Pancreas (tissue), 10 donors: ENCODE measurements at regions not wholly inside any gene's neighbourhood (a gene's known extent, or its start where the extent isn't known, plus 50 kb on each side); places are given as distances from the start of the nearest gene placed in this dataset.
"Not testable (repeated sequence)": the region's sequence is repeated elsewhere in the genome, so short reads cannot be mapped to it uniquely, and the experiment has no call there.

Experiments
- ATAC-seq, 4 donors: fragments of 200-7000 bp; cut with Tn5 transposase; one replicate each; pipeline versions ENCODE4 v1.8.0 to v1.9.1; 2020; ENCODE audit warnings: mild to moderate bottlenecking in 4 of 4, moderate library complexity in 4 of 4
- DNase-seq, 6 donors: peaks; one replicate each; pipeline ENCODE4 v3.0.0-alpha.2; 2020
- FAIRE-seq: peaks from 2 replicates; lab custom pipeline; 2012; peaks lifted over from hg19 to GRCh38; lab: Jason Lieb, UNC
- H3K27ac ChIP-seq, 4 donors: fragments of 200-600 bp; sonication (generic); 1 replicate in 3 of 4; 2 replicates in 1 of 4; pipeline versions ENCODE4 v1.5.0 to v1.8.0; 2020
- H3K27me3 ChIP-seq, 4 donors: fragments of 200-600 bp; one replicate each; pipeline ENCODE4 v1.8.0; 2021
- H3K36me3 ChIP-seq, 3 donors: fragments of 200-600 bp; sonication (generic) in 1 of 3; one replicate each; pipeline versions ENCODE4 v1.5.0 to v1.8.0; 2020 to 2021
- H3K4me1 ChIP-seq, 3 donors: fragments of 200-600 bp; one replicate each; pipeline ENCODE4 v1.8.0; 2021
- H3K4me3 ChIP-seq, 4 donors: fragments of 200-600 bp; sonication (generic) in 2 of 4; one replicate each; pipeline versions ENCODE4 v1.5.0 to v1.8.0; 2020 to 2021
- H3K9me3 ChIP-seq, 4 donors: fragments of 200-600 bp; one replicate each; pipeline ENCODE4 v1.8.0; 2021
- CTCF ChIP-seq, 4 donors: fragments of 200-600 bp; sonication (generic) in 3 of 4; IDR thresholded peaks; one replicate each; pipeline versions ENCODE4 v1.5.0 to v1.8.0; 2021; ENCODE audit warnings: antibody characterized with exemption in 4 of 4
- WGBS, 2 donors: extraction: QIAGEN DNeasy Blood & Tissue Kit; methylation state at CpG; one replicate each; pipeline ENCODE4 v1.1.7; 2013; 5-methylcytosine and 5-hydroxymethylcytosine counted together
- intact Hi-C, 3 donors: fragments of 100-400 bp; cut with DNase I; formaldehyde crosslinking; loops; one replicate each; pipeline versions ENCODE4 v1.11.1 to v1.14.2; 2022
- donor health status: healthy with polysubstance abuse.
- donor health status: DM: no; HTN: no; CAD: no; lungs with moderate emphysema.
- donor health status: DM: no; HTN: no; CAD: no.
- donor health status: control.
- donor health status: control.
- donor health status: Bipolar disorder and iron deficiency.
- donor health status: DM: yes; HTN: yes; CAD: no.
- donor health status: DM: no; HTN: no; CAD: no.
- donor health status: DM: no; HTN: no; CAD: no.
- donor health status: DM: yes; HTN: yes; CAD: no.

- intact Hi-C loops, H3K4me3 ChIP-seq, H3K9me3 ChIP-seq, H3K27me3 ChIP-seq, H3K4me1 ChIP-seq, DNase-seq, ATAC-seq, H3K36me3 ChIP-seq, FAIRE-seq, H3K27ac ChIP-seq: not testable (repeated sequence)
- 77 to 79% methylated on average over 6 of the region's 6 CpGs for WGBS, 2 donors
Measured at GRCh38 chr4:4084171-4084570, 142.6 kb downstream of the OTOP1 start.

GRCh38 chr4:4089716-4090419 lies 136.9 kb downstream of the OTOP1 start:
- FAIRE-seq, H3K27me3 ChIP-seq, H3K9me3 ChIP-seq, DNase-seq, H3K4me1 ChIP-seq, intact Hi-C loops, ATAC-seq, H3K4me3 ChIP-seq, H3K36me3 ChIP-seq, H3K27ac ChIP-seq: not testable (repeated sequence)
- WGBS, 2 donors: 35 to 46% methylated on average over 7 of the region's 7 CpGs

- FAIRE-seq, ATAC-seq, H3K27me3 ChIP-seq, H3K27ac ChIP-seq, DNase-seq, H3K4me1 ChIP-seq, H3K4me3 ChIP-seq, H3K36me3 ChIP-seq, H3K9me3 ChIP-seq, intact Hi-C loops: not testable (repeated sequence)
- 42 to 47% methylated on average over 4 of the region's 4 CpGs for WGBS, 2 donors
Measured at GRCh38 chr4:4090720-4091119, 136.0 kb downstream of the OTOP1 start.

GRCh38 chr4:4092159-4092558 lies 134.6 kb downstream of the OTOP1 start:
- DNase-seq, H3K36me3 ChIP-seq, H3K4me1 ChIP-seq, H3K27ac ChIP-seq, ATAC-seq, H3K9me3 ChIP-seq, H3K4me3 ChIP-seq, intact Hi-C loops, H3K27me3 ChIP-seq, FAIRE-seq: not testable (repeated sequence)
- 48 to 56% methylated on average over 4 of the region's 4 CpGs for WGBS, 2 donors

GRCh38 chr4:4099610-4100009 lies 127.1 kb downstream of the OTOP1 start:
- DNase-seq, H3K36me3 ChIP-seq, H3K9me3 ChIP-seq, ATAC-seq, H3K27me3 ChIP-seq, FAIRE-seq, intact Hi-C loops, H3K4me3 ChIP-seq, H3K27ac ChIP-seq, H3K4me1 ChIP-seq: not testable (repeated sequence)
- WGBS, 2 donors: 66 to 78% methylated on average over 3 of the region's 4 CpGs

GRCh38 chr4:4106923-4107322 lies 119.8 kb downstream of the OTOP1 start:
- peak in 4 of 6 donors; percentile 5 to 64 (median 18) for DNase-seq
- H3K27me3 ChIP-seq, intact Hi-C loops, H3K9me3 ChIP-seq, H3K36me3 ChIP-seq, FAIRE-seq, H3K27ac ChIP-seq, H3K4me1 ChIP-seq: not testable (repeated sequence)
- peak overlapping the region; percentile 12 to 50 (median 30) for H3K4me3 ChIP-seq
- peak in 3 of 4 donors; percentile 24 to 43 (median 34) for ATAC-seq
- 0 to 1% methylated on average over 21 to 36 of the region's 36 CpGs for WGBS, 2 donors

- intact Hi-C loops: not testable (repeated sequence)
Measured at GRCh38 chr4:4107411-4108107, 119.2 kb downstream of the OTOP1 start.

GRCh38 chr4:4115381-4115780 lies 111.3 kb downstream of the OTOP1 start:
- H3K9me3 ChIP-seq, H3K4me1 ChIP-seq, H3K27me3 ChIP-seq, H3K27ac ChIP-seq, ATAC-seq, H3K4me3 ChIP-seq, DNase-seq, intact Hi-C loops, FAIRE-seq, H3K36me3 ChIP-seq: not testable (repeated sequence)
- WGBS, 2 donors: 69 to 76% methylated on average over 13 of the region's 13 CpGs

More at GRCh38 chr4:4107411-4108107, 119.2 kb downstream of the OTOP1 start:
- not testable (repeated sequence) for H3K36me3 ChIP-seq, FAIRE-seq, H3K27me3 ChIP-seq, H3K4me1 ChIP-seq, H3K9me3 ChIP-seq, H3K27ac ChIP-seq
- ATAC-seq (peak; percentile 60 to 97 (median 84)), DNase-seq (peak; percentile 20 to 97 (median 80))
- peak; percentile 45 to 85 (median 68) for TF ChIP-seq CTCF (IDR thresholded peaks at IDR 0.05)
- WGBS, 2 donors: 6 to 11% methylated on average over 34 to 52 of the region's 52 CpGs
- H3K4me3 ChIP-seq: peak overlapping the region; percentile 12 to 50 (median 30)

GRCh38 chr4:4116901-4117300 lies 109.8 kb downstream of the OTOP1 start:
- H3K9me3 ChIP-seq, ATAC-seq, DNase-seq, intact Hi-C loops, FAIRE-seq, H3K4me1 ChIP-seq, H3K27ac ChIP-seq, H3K36me3 ChIP-seq, H3K4me3 ChIP-seq, H3K27me3 ChIP-seq: not testable (repeated sequence)
- WGBS, 2 donors: 51% methylated on average over 1 of the region's 1 CpG; no CpG with 5 or more reads in 1 of the 2 donors

GRCh38 chr4:4134368-4134767 lies 92.4 kb downstream of the OTOP1 start:
- H3K9me3 ChIP-seq, H3K27ac ChIP-seq, intact Hi-C loops, FAIRE-seq, ATAC-seq, H3K36me3 ChIP-seq, H3K4me1 ChIP-seq, H3K27me3 ChIP-seq, H3K4me3 ChIP-seq, DNase-seq: not testable (repeated sequence)
- 58 to 66% methylated on average over 8 of the region's 8 CpGs for WGBS, 2 donors

- DNase-seq, H3K36me3 ChIP-seq, H3K27ac ChIP-seq, H3K27me3 ChIP-seq, H3K4me3 ChIP-seq, ATAC-seq, intact Hi-C loops, H3K9me3 ChIP-seq, H3K4me1 ChIP-seq, FAIRE-seq: not testable (repeated sequence)
- 77 to 90% methylated on average over 9 of the region's 9 CpGs for WGBS, 2 donors
Measured at GRCh38 chr4:4136621-4137020, 90.1 kb downstream of the OTOP1 start.
